ENCODE measurements at regions not wholly inside any gene's neighbourhood (a gene's known extent, or its start where the extent isn't known, plus 50 kb on each side); places are given as distances from the start of the nearest gene placed in this dataset.
"Not testable (repeated sequence)": the region's sequence is repeated elsewhere in the genome, so short reads cannot be mapped to it uniquely, and the experiment has no call there.

GRCh38 chr5:111618623-111619271 is 106.4 kb upstream of the STARD4 start:
- intact Hi-C loops (cut with micrococcal nuclease): loop anchor here (2.0 kb wide), 2 partner anchors 34 to 68 kb away; no protein-coding TSS in a partner anchor
- peak overlapping the region; percentile 51 for H3K27ac Mint-ChIP-seq
- H3K4me1 Mint-ChIP-seq (ENCODE audit: low read depth): peaks cover 14% of the 10 kb centered on the region
- H3K36me3 Mint-ChIP-seq (ENCODE audit: low read depth): no peaks in the 10 kb centered on the region
- H3K9me3 Mint-ChIP-seq: no peaks in the 10 kb centered on the region
- no peak overlapping the region for H3K4me3 Mint-ChIP-seq (ENCODE audit: low read depth)
- DNase-seq (ENCODE audit: low spot score): no peak
- H3K27me3 Mint-ChIP-seq (ENCODE audit: low read depth): peaks cover 16% of the 10 kb centered on the region

GRCh38 chr5:111615054-111615453 is 102.7 kb upstream of the STARD4 start:
- intact Hi-C loops (cut with micrococcal nuclease): no loop called here
- H3K9me3 Mint-ChIP-seq: peaks cover 8% of the 10 kb centered on the region
- no peaks in the 10 kb centered on the region for H3K36me3 Mint-ChIP-seq (ENCODE audit: low read depth)

GRCh38 chr5:111612013-111612630 is 99.8 kb upstream of the STARD4 start:
- H3K9me3 Mint-ChIP-seq; H3K4me1 Mint-ChIP-seq (ENCODE audit: low read depth); H3K4me3 Mint-ChIP-seq (ENCODE audit: low read depth); H3K36me3 Mint-ChIP-seq (ENCODE audit: low read depth); intact Hi-C loops (cut with micrococcal nuclease); H3K27ac Mint-ChIP-seq; DNase-seq (ENCODE audit: low spot score): not testable (repeated sequence)
- peaks cover 12% of the 10 kb centered on the region for H3K27me3 Mint-ChIP-seq (ENCODE audit: low read depth)

More at GRCh38 chr5:111615054-111615453, 102.7 kb upstream of the STARD4 start:
- H3K4me3 Mint-ChIP-seq (ENCODE audit: low read depth): no peak overlapping the region
- DNase-seq (ENCODE audit: low spot score): no peak
- no peak overlapping the region for H3K27ac Mint-ChIP-seq
- H3K27me3 Mint-ChIP-seq (ENCODE audit: low read depth): peaks cover 10% of the 10 kb centered on the region
- peaks cover 14% of the 10 kb centered on the region for H3K4me1 Mint-ChIP-seq (ENCODE audit: low read depth)

GRCh38 chr5:111606194-111606593 is 93.9 kb upstream of the STARD4 start:
- intact Hi-C loops (cut with micrococcal nuclease): no loop called here

GRCh38 chr5:111603446-111603827 is 91.1 kb upstream of the STARD4 start:
- H3K9me3 Mint-ChIP-seq: no peaks in the 10 kb centered on the region
- H3K36me3 Mint-ChIP-seq (ENCODE audit: low read depth): no peaks in the 10 kb centered on the region
- H3K27me3 Mint-ChIP-seq (ENCODE audit: low read depth): peaks cover 12% of the 10 kb centered on the region
- DNase-seq (ENCODE audit: low spot score): no peak
- no peak overlapping the region for H3K4me3 Mint-ChIP-seq (ENCODE audit: low read depth)
- no peaks in the 10 kb centered on the region for H3K4me1 Mint-ChIP-seq (ENCODE audit: low read depth)
- intact Hi-C loops (cut with micrococcal nuclease): no loop called here
- no peak overlapping the region for H3K27ac Mint-ChIP-seq

More at GRCh38 chr5:111606194-111606593, 93.9 kb upstream of the STARD4 start:
- peaks cover 11% of the 10 kb centered on the region for H3K27me3 Mint-ChIP-seq (ENCODE audit: low read depth)
- no peaks in the 10 kb centered on the region for H3K36me3 Mint-ChIP-seq (ENCODE audit: low read depth)
- no peak overlapping the region for H3K27ac Mint-ChIP-seq
- H3K9me3 Mint-ChIP-seq: peaks cover 7% of the 10 kb centered on the region
- H3K4me1 Mint-ChIP-seq (ENCODE audit: low read depth): no peaks in the 10 kb centered on the region
- no peak for DNase-seq (ENCODE audit: low spot score)
- H3K4me3 Mint-ChIP-seq (ENCODE audit: low read depth): no peak overlapping the region

- Mint-ChIP-seq H3K36me3 (ENCODE audit: low read depth) (no peaks in the 10 kb centered on the region), H3K27me3 (ENCODE audit: low read depth) (peaks cover 11% of the 10 kb centered on the region), H3K4me1 (ENCODE audit: low read depth) (no peaks in the 10 kb centered on the region), H3K4me3 (ENCODE audit: low read depth) (no peak overlapping the region), H3K9me3 (no peaks in the 10 kb centered on the region), H3K27ac (no peak overlapping the region)
- intact Hi-C loops (cut with micrococcal nuclease): no loop called here
- DNase-seq (ENCODE audit: low spot score): no peak
Measured at GRCh38 chr5:111602817-111603445, 90.6 kb upstream of the STARD4 start.

GRCh38 chr5:111598996-111599395 is 86.7 kb upstream of the STARD4 start:
- H3K36me3 Mint-ChIP-seq (ENCODE audit: low read depth): no peaks in the 10 kb centered on the region

GRCh38 chr5:111597491-111597890 is 85.2 kb upstream of the STARD4 start:
- intact Hi-C loops (cut with micrococcal nuclease): no loop called here

More at GRCh38 chr5:111598996-111599395, 86.7 kb upstream of the STARD4 start:
- intact Hi-C loops (cut with micrococcal nuclease): no loop called here
- Mint-ChIP-seq H3K9me3 (peaks cover 5% of the 10 kb centered on the region), H3K4me3 (ENCODE audit: low read depth) (no peak overlapping the region), H3K27me3 (ENCODE audit: low read depth) (peaks cover 7% of the 10 kb centered on the region), H3K4me1 (ENCODE audit: low read depth) (no peaks in the 10 kb centered on the region), H3K27ac (no peak overlapping the region)
- DNase-seq (ENCODE audit: low spot score): no peak

GRCh38 chr5:111596705-111597104 is 84.4 kb upstream of the STARD4 start:
- intact Hi-C loops (cut with micrococcal nuclease): no loop called here
- no peak overlapping the region for H3K4me3 Mint-ChIP-seq (ENCODE audit: low read depth)
- peaks cover 5% of the 10 kb centered on the region for H3K9me3 Mint-ChIP-seq
- H3K4me1 Mint-ChIP-seq (ENCODE audit: low read depth): no peaks in the 10 kb centered on the region
- peaks cover 7% of the 10 kb centered on the region for H3K27me3 Mint-ChIP-seq (ENCODE audit: low read depth)
- DNase-seq (ENCODE audit: low spot score): no peak
- H3K36me3 Mint-ChIP-seq (ENCODE audit: low read depth): no peaks in the 10 kb centered on the region
- H3K27ac Mint-ChIP-seq: no peak overlapping the region

More at GRCh38 chr5:111597491-111597890, 85.2 kb upstream of the STARD4 start:
- no peak overlapping the region for H3K4me3 Mint-ChIP-seq (ENCODE audit: low read depth)
- H3K9me3 Mint-ChIP-seq: peaks cover 5% of the 10 kb centered on the region
- peaks cover 7% of the 10 kb centered on the region for H3K27me3 Mint-ChIP-seq (ENCODE audit: low read depth)
- no peaks in the 10 kb centered on the region for H3K4me1 Mint-ChIP-seq (ENCODE audit: low read depth)
- no peak overlapping the region for H3K27ac Mint-ChIP-seq
- DNase-seq (ENCODE audit: low spot score): no peak
- H3K36me3 Mint-ChIP-seq (ENCODE audit: low read depth): no peaks in the 10 kb centered on the region

GRCh38 chr5:111595425-111595824 is 83.1 kb upstream of the STARD4 start:
- no peak for DNase-seq (ENCODE audit: low spot score)
- intact Hi-C loops (cut with micrococcal nuclease): no loop called here
- no peaks in the 10 kb centered on the region for H3K36me3 Mint-ChIP-seq (ENCODE audit: low read depth)
- no peaks in the 10 kb centered on the region for H3K4me1 Mint-ChIP-seq (ENCODE audit: low read depth)
- peaks cover 5% of the 10 kb centered on the region for H3K9me3 Mint-ChIP-seq
- no peak overlapping the region for H3K4me3 Mint-ChIP-seq (ENCODE audit: low read depth)
- H3K27me3 Mint-ChIP-seq (ENCODE audit: low read depth): peaks cover 6% of the 10 kb centered on the region
- no peak overlapping the region for H3K27ac Mint-ChIP-seq

- intact Hi-C loops (cut with micrococcal nuclease): no loop called here
- Mint-ChIP-seq H3K4me1 (ENCODE audit: low read depth) (peaks cover 28% of the 10 kb centered on the region), H3K27me3 (ENCODE audit: low read depth) (peaks cover 1% of the 10 kb centered on the region)
Measured at GRCh38 chr5:111589316-111589715, 77.0 kb upstream of the STARD4 start.

GRCh38 chr5:111587728-111588127 is 75.4 kb upstream of the STARD4 start:
- H3K36me3 Mint-ChIP-seq (ENCODE audit: low read depth): peaks cover 4% of the 10 kb centered on the region
- peaks cover 39% of the 10 kb centered on the region for H3K4me1 Mint-ChIP-seq (ENCODE audit: low read depth)
- peaks cover 1% of the 10 kb centered on the region for H3K27me3 Mint-ChIP-seq (ENCODE audit: low read depth)
- no peak for DNase-seq (ENCODE audit: low spot score)
- intact Hi-C loops (cut with micrococcal nuclease): no loop called here
- H3K4me3 Mint-ChIP-seq (ENCODE audit: low read depth): no peak overlapping the region
- H3K27ac Mint-ChIP-seq: peak overlapping the region; percentile 44
- peaks cover 6% of the 10 kb centered on the region for H3K9me3 Mint-ChIP-seq

More at GRCh38 chr5:111589316-111589715, 77.0 kb upstream of the STARD4 start:
- H3K4me3 Mint-ChIP-seq (ENCODE audit: low read depth): no peak overlapping the region
- peaks cover 7% of the 10 kb centered on the region for H3K9me3 Mint-ChIP-seq
- H3K27ac Mint-ChIP-seq: no peak overlapping the region
- peaks cover 4% of the 10 kb centered on the region for H3K36me3 Mint-ChIP-seq (ENCODE audit: low read depth)
- no peak for DNase-seq (ENCODE audit: low spot score)

- H3K4me3 Mint-ChIP-seq (ENCODE audit: low read depth): no peak overlapping the region
- no peaks in the 10 kb centered on the region for H3K27me3 Mint-ChIP-seq (ENCODE audit: low read depth)
- intact Hi-C loops (cut with micrococcal nuclease): loop anchor here (2.0 kb wide), 2 partner anchors 33 to 55 kb away; no protein-coding TSS in a partner anchor
- peaks cover 50% of the 10 kb centered on the region for H3K4me1 Mint-ChIP-seq (ENCODE audit: low read depth)
- DNase-seq (ENCODE audit: low spot score): no peak
- peaks cover 4% of the 10 kb centered on the region for H3K36me3 Mint-ChIP-seq (ENCODE audit: low read depth)
- peaks cover 6% of the 10 kb centered on the region for H3K9me3 Mint-ChIP-seq
- H3K27ac Mint-ChIP-seq: no peak overlapping the region
Measured at GRCh38 chr5:111585946-111586345, 73.6 kb upstream of the STARD4 start.
